H1 (cell line): ENCODE measurements at regions not wholly inside any gene's neighbourhood (a gene's known extent, or its start where the extent isn't known, plus 50 kb on each side); places are given as distances from the start of the nearest gene placed in this dataset.

Source experiments
- BCL11A ChIP-seq, 2 experiments: IDR thresholded peaks; one replicate each; pipeline ENCODE4 v1.6.1; 2011; ENCODE audit warnings: low read depth in 2 of 2, low read length in 2 of 2, mild to moderate bottlenecking in 2 of 2
- GTF2F1 ChIP-seq: IDR thresholded peaks from 2 replicates; pipeline ENCODE4 v1.6.1; 2012; ENCODE audit warnings: low read depth, low read length, improper control_type of control experiment, borderline replicate concordance
- NANOG ChIP-seq: IDR thresholded peaks from 2 replicates; pipeline ENCODE4 v1.6.1; 2011; ENCODE audit warnings: low read length, low read depth, mild to moderate bottlenecking, inconsistent platforms; ENCODE audit not compliant: insufficient read depth, poor library complexity, severe bottlenecking
- TF ChIP-seq, protein P1 (sequence below): fragments of 300-600 bp; sonication (generic); IDR thresholded peaks from 2 replicates; pipeline ENCODE4 v1.7.1; 2012; ENCODE audit warnings: low read length, moderate library complexity, mild to moderate bottlenecking, inconsistent platforms; ENCODE audit not compliant: insufficient replicate concordance

DNA sequence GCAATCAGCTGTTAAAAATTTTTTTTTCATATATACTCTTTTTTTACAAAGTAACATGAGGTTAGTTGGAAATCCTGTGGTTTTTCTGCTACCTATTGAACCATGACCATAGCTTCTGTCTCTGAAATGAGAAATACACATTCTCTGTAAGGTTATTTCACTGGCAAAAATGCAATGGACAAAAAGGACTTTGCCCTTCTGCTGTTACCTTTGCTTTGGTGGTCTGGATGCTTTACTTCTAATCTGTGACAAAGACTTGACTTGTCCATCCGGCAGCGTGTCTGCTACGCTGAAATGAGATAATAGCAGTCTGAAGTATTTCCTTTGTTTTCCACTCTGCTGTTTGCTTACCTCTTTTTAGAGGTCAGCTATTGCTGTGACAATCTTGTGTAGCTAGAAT lies 412.8 kb downstream of the SLITRK6 start (continued):
- TF ChIP-seq, protein P1, sequence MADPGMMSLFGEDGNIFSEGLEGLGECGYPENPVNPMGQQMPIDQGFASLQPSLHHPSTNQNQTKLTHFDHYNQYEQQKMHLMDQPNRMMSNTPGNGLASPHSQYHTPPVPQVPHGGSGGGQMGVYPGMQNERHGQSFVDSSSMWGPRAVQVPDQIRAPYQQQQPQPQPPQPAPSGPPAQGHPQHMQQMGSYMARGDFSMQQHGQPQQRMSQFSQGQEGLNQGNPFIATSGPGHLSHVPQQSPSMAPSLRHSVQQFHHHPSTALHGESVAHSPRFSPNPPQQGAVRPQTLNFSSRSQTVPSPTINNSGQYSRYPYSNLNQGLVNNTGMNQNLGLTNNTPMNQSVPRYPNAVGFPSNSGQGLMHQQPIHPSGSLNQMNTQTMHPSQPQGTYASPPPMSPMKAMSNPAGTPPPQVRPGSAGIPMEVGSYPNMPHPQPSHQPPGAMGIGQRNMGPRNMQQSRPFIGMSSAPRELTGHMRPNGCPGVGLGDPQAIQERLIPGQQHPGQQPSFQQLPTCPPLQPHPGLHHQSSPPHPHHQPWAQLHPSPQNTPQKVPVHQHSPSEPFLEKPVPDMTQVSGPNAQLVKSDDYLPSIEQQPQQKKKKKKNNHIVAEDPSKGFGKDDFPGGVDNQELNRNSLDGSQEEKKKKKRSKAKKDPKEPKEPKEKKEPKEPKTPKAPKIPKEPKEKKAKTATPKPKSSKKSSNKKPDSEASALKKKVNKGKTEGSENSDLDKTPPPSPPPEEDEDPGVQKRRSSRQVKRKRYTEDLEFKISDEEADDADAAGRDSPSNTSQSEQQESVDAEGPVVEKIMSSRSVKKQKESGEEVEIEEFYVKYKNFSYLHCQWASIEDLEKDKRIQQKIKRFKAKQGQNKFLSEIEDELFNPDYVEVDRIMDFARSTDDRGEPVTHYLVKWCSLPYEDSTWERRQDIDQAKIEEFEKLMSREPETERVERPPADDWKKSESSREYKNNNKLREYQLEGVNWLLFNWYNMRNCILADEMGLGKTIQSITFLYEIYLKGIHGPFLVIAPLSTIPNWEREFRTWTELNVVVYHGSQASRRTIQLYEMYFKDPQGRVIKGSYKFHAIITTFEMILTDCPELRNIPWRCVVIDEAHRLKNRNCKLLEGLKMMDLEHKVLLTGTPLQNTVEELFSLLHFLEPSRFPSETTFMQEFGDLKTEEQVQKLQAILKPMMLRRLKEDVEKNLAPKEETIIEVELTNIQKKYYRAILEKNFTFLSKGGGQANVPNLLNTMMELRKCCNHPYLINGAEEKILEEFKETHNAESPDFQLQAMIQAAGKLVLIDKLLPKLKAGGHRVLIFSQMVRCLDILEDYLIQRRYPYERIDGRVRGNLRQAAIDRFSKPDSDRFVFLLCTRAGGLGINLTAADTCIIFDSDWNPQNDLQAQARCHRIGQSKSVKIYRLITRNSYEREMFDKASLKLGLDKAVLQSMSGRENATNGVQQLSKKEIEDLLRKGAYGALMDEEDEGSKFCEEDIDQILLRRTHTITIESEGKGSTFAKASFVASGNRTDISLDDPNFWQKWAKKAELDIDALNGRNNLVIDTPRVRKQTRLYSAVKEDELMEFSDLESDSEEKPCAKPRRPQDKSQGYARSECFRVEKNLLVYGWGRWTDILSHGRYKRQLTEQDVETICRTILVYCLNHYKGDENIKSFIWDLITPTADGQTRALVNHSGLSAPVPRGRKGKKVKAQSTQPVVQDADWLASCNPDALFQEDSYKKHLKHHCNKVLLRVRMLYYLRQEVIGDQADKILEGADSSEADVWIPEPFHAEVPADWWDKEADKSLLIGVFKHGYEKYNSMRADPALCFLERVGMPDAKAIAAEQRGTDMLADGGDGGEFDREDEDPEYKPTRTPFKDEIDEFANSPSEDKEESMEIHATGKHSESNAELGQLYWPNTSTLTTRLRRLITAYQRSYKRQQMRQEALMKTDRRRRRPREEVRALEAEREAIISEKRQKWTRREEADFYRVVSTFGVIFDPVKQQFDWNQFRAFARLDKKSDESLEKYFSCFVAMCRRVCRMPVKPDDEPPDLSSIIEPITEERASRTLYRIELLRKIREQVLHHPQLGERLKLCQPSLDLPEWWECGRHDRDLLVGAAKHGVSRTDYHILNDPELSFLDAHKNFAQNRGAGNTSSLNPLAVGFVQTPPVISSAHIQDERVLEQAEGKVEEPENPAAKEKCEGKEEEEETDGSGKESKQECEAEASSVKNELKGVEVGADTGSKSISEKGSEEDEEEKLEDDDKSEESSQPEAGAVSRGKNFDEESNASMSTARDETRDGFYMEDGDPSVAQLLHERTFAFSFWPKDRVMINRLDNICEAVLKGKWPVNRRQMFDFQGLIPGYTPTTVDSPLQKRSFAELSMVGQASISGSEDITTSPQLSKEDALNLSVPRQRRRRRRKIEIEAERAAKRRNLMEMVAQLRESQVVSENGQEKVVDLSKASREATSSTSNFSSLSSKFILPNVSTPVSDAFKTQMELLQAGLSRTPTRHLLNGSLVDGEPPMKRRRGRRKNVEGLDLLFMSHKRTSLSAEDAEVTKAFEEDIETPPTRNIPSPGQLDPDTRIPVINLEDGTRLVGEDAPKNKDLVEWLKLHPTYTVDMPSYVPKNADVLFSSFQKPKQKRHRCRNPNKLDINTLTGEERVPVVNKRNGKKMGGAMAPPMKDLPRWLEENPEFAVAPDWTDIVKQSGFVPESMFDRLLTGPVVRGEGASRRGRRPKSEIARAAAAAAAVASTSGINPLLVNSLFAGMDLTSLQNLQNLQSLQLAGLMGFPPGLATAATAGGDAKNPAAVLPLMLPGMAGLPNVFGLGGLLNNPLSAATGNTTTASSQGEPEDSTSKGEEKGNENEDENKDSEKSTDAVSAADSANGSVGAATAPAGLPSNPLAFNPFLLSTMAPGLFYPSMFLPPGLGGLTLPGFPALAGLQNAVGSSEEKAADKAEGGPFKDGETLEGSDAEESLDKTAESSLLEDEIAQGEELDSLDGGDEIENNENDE, result no peak
- TF ChIP-seq GTF2F1 (no peak), NANOG (no peak), BCL11A (IDR thresholded peaks at IDR 0.05; ENCODE audit: low read depth in 2 of 2, low read length in 2 of 2) (no peak)
